ENCODE measurements at regions not wholly inside any gene's neighbourhood (a gene's known extent, or its start where the extent isn't known, plus 50 kb on each side); places are given as distances from the start of the nearest gene placed in this dataset.

DNA sequence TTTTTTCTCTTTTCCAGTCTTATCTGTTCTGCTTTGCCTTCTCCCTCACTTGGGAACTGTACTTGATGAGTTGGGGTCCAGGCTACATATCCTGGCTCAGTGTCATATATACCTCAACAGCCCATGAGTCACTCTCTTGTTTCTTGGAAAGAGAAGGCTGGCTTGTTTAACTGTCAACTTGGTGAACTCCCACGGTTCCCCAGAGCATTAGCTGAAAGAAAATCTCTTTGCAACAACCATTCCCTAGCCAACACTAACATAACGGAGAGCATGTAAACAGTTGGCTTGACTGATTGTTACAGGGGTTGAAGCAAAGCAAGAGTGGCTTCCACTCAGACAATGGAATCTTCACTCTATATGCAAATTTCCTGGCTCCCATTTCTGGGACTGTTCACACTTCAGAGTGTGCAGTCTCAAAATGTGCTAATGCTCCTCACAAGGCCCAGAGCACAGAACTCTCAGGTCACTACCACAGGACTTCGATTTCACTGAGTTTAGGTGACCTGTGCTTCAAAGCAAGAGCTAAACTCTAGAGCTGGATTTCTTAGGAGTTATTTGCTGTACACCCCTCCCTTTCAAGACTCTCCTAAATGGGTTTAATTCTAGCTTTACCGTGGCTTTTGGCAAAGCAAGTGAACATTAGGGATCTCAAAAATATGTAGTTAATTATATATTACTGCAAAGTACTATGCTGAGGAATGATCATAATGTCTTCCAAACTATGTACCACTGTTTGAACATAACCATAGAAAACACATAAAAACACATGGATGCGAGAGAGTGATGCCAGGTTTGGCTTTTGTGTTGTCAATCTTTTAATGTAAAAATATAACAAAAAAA, 609.8 kb downstream of the RFPL4B start:
- Histone ChIP-seq H3K4me1 (ENCODE audit: control insufficient read depth in 1 of 2, insufficient read depth in 2 of 2, low read depth in 1 of 2, low read length in 1 of 2) (peaks cover 0 to 8% of the 10 kb centered on the region in 2 experiments; a peak in 2 of 4 replicates), H2AFZ (ENCODE audit: low read depth) (no peak overlapping the region), H3K27me3 (ENCODE audit: insufficient read depth) (no peaks in the 10 kb centered on the region), H3K9ac (peak overlapping the region; percentile 33; the same call in 1 of the 2 replicates), H3F3A (replicated peaks; ENCODE audit: insufficient read depth) (peaks cover 20% of the 10 kb centered on the region), H3K36me3 (replicated peaks in 1 of 2; ENCODE audit: control insufficient read depth in 1 of 2, insufficient read depth in 2 of 2, low read length in 1 of 2) (no peaks in the 10 kb centered on the region), H3K9me3 (no peaks in the 10 kb centered on the region), H3K4me2 (peak overlapping the region; percentile 50; the same call in 1 of the 2 replicates), H4K20me1 (ENCODE audit: insufficient read depth) (no peaks in the 10 kb centered on the region), H3K9me2 (no peaks in the 10 kb centered on the region), H3K79me2 (ENCODE audit: insufficient read depth) (no peaks in the 10 kb centered on the region), H3K4me3 (ENCODE audit: low read depth in 2 of 2, low read length in 1 of 2) (no peak overlapping the region), H3K27ac (ENCODE audit: low read depth in 2 of 2, low read length in 1 of 2) (peak overlapping the region; percentile 78 to 92)
- CTCF ChIA-PET: no interaction called here
- DNase-seq: peak; percentile 3
- whole genome bisulfite sequencing (ENCODE audit: low lambda C conversion rate): 28% methylated on average over 5 of the region's 5 CpGs
- POLR2A ChIA-PET: no interaction called here
- TF ChIP-seq CHD2 (IDR thresholded peaks at IDR 0.05; ENCODE audit: low read length, partially characterized antibody): no peak
- TF ChIP-seq RAD21 (IDR thresholded peaks at IDR 0.05; ENCODE audit: low read length): no peak
- TF ChIP-seq, protein P1, sequence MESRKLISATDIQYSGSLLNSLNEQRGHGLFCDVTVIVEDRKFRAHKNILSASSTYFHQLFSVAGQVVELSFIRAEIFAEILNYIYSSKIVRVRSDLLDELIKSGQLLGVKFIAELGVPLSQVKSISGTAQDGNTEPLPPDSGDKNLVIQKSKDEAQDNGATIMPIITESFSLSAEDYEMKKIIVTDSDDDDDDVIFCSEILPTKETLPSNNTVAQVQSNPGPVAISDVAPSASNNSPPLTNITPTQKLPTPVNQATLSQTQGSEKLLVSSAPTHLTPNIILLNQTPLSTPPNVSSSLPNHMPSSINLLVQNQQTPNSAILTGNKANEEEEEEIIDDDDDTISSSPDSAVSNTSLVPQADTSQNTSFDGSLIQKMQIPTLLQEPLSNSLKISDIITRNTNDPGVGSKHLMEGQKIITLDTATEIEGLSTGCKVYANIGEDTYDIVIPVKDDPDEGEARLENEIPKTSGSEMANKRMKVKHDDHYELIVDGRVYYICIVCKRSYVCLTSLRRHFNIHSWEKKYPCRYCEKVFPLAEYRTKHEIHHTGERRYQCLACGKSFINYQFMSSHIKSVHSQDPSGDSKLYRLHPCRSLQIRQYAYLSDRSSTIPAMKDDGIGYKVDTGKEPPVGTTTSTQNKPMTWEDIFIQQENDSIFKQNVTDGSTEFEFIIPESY (IDR thresholded peaks at IDR 0.05; ENCODE audit: borderline replicate concordance, low read depth): peak; percentile 74; the same call in 1 of the 2 replicates
- TF ChIP-seq, protein P2, sequence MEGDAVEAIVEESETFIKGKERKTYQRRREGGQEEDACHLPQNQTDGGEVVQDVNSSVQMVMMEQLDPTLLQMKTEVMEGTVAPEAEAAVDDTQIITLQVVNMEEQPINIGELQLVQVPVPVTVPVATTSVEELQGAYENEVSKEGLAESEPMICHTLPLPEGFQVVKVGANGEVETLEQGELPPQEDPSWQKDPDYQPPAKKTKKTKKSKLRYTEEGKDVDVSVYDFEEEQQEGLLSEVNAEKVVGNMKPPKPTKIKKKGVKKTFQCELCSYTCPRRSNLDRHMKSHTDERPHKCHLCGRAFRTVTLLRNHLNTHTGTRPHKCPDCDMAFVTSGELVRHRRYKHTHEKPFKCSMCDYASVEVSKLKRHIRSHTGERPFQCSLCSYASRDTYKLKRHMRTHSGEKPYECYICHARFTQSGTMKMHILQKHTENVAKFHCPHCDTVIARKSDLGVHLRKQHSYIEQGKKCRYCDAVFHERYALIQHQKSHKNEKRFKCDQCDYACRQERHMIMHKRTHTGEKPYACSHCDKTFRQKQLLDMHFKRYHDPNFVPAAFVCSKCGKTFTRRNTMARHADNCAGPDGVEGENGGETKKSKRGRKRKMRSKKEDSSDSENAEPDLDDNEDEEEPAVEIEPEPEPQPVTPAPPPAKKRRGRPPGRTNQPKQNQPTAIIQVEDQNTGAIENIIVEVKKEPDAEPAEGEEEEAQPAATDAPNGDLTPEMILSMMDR (IDR thresholded peaks at IDR 0.05): no peak
- TF ChIP-seq RXRA (IDR thresholded peaks at IDR 0.05; ENCODE audit: borderline replicate concordance, low read depth): peak; percentile 89
- 0 out of 2 replicates have a peak, but pooled peaks have one; percentile 15 for TF ChIP-seq MEF2A (IDR thresholded peaks at IDR 0.05; ENCODE audit: borderline replicate concordance, low read depth)
- peak; percentile 78; the same call in 1 of the 2 replicates for TF ChIP-seq FOXM1 (IDR thresholded peaks at IDR 0.05; ENCODE audit: low read depth)
- no peak for TF ChIP-seq FOXJ3 (CRISPR knock-in tag; IDR thresholded peaks at IDR 0.05)
- TF ChIP-seq, protein P3, sequence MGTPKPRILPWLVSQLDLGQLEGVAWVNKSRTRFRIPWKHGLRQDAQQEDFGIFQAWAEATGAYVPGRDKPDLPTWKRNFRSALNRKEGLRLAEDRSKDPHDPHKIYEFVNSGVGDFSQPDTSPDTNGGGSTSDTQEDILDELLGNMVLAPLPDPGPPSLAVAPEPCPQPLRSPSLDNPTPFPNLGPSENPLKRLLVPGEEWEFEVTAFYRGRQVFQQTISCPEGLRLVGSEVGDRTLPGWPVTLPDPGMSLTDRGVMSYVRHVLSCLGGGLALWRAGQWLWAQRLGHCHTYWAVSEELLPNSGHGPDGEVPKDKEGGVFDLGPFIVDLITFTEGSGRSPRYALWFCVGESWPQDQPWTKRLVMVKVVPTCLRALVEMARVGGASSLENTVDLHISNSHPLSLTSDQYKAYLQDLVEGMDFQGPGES (IDR thresholded peaks at IDR 0.05; ENCODE audit: low read depth, low read length): no peak
- peak; percentile 79; the same call in 1 of the 2 replicates for TF ChIP-seq SIN3A (IDR thresholded peaks at IDR 0.05; ENCODE audit: borderline replicate concordance, low read depth, low read length)
- TF ChIP-seq, protein P4, sequence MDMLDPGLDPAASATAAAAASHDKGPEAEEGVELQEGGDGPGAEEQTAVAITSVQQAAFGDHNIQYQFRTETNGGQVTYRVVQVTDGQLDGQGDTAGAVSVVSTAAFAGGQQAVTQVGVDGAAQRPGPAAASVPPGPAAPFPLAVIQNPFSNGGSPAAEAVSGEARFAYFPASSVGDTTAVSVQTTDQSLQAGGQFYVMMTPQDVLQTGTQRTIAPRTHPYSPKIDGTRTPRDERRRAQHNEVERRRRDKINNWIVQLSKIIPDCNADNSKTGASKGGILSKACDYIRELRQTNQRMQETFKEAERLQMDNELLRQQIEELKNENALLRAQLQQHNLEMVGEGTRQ (IDR thresholded peaks at IDR 0.05; ENCODE audit: borderline replicate concordance, low read depth, low read length): no peak
- TF ChIP-seq MXI1 (IDR thresholded peaks at IDR 0.05; ENCODE audit: low read depth, low read length): no peak
- no peak for TF ChIP-seq GATA2 (CRISPR knock-in tag; IDR thresholded peaks at IDR 0.05)
- no peak for TF ChIP-seq EZH2phosphoT487 (IDR thresholded peaks at IDR 0.05; ENCODE audit: borderline replicate concordance, low read depth)
- TF ChIP-seq FOSL2 (IDR thresholded peaks at IDR 0.05; ENCODE audit: borderline replicate concordance, low read depth): peak; percentile 91
- peak; percentile 86 for TF ChIP-seq POLR2AphosphoS5 (IDR thresholded peaks at IDR 0.05; ENCODE audit: low read depth, low read length)
- peak; percentile 95 for TF ChIP-seq JUND (IDR thresholded peaks at IDR 0.05)
- peak; percentile 99 for TF ChIP-seq TCF12 (IDR thresholded peaks at IDR 0.05)
- TF ChIP-seq ELF1 (IDR thresholded peaks at IDR 0.05): no peak
- peak; percentile 95 for TF ChIP-seq NFIC (IDR thresholded peaks at IDR 0.05; ENCODE audit: borderline replicate concordance)
- TF ChIP-seq RFX5 (IDR thresholded peaks at IDR 0.05; ENCODE audit: low read length): no peak
- no peak for TF ChIP-seq YY1 (IDR thresholded peaks at IDR 0.05; ENCODE audit: low read depth)
- TF ChIP-seq, protein P5, sequence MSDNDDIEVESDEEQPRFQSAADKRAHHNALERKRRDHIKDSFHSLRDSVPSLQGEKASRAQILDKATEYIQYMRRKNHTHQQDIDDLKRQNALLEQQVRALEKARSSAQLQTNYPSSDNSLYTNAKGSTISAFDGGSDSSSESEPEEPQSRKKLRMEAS (IDR thresholded peaks at IDR 0.05; ENCODE audit: low read depth): no peak
- TF ChIP-seq NRF1 (IDR thresholded peaks at IDR 0.05; ENCODE audit: low read depth, low read length): no peak
- peak; percentile 84 for TF ChIP-seq TEAD4 (IDR thresholded peaks at IDR 0.05; ENCODE audit: borderline replicate concordance, insufficient read depth)
- TF ChIP-seq, protein P6, sequence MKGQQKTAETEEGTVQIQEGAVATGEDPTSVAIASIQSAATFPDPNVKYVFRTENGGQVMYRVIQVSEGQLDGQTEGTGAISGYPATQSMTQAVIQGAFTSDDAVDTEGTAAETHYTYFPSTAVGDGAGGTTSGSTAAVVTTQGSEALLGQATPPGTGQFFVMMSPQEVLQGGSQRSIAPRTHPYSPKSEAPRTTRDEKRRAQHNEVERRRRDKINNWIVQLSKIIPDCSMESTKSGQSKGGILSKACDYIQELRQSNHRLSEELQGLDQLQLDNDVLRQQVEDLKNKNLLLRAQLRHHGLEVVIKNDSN (IDR thresholded peaks at IDR 0.05; ENCODE audit: borderline replicate concordance, low read depth): no peak
- no peak; the same call in 1 of the 2 replicates for TF ChIP-seq TAF1 (IDR thresholded peaks at IDR 0.05; ENCODE audit: borderline replicate concordance, low read depth, low read length)
- 0 out of 2 replicates have a peak, but pooled peaks have one; percentile 7 for TF ChIP-seq SMC3 (IDR thresholded peaks at IDR 0.05; ENCODE audit: low read depth, low read length)

Data from SK-N-SH (cell line).